ENCODE measurements at regions not wholly inside any gene's neighbourhood (a gene's known extent, or its start where the extent isn't known, plus 50 kb on each side); places are given as distances from the start of the nearest gene placed in this dataset.
A peak's percentile ranks its signal among the peaks of the same experiment; 100 is the strongest.
"Not testable (repeated sequence)": the region's sequence is repeated elsewhere in the genome, so short reads cannot be mapped to it uniquely, and the experiment has no call there.

DNA sequence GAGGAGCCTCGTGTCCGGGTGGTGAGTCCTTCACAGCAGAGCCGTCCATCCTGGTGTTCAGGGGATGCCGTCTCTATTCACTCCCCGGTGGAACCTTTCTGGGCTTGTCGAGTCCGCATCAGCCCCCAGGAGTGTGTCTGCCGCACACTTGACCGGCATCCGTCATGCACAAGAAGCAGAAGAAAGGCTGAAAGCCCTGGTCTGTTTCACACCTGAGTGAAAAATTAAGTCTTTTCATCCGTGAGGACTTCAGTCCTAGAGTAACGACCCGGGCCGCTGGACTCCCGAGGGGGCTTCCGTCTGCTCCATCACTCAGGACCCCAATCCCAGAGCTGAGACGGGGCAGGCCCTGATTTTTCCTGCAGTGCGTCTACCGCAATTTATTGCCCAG is 332.2 kb downstream of the ADGRD1 start:
- H3K4me3 ChIP-seq (ENCODE audit: low read depth, low read length); DNase-seq (ENCODE audit: low read depth); FAIRE-seq: not testable (repeated sequence)

DNA sequence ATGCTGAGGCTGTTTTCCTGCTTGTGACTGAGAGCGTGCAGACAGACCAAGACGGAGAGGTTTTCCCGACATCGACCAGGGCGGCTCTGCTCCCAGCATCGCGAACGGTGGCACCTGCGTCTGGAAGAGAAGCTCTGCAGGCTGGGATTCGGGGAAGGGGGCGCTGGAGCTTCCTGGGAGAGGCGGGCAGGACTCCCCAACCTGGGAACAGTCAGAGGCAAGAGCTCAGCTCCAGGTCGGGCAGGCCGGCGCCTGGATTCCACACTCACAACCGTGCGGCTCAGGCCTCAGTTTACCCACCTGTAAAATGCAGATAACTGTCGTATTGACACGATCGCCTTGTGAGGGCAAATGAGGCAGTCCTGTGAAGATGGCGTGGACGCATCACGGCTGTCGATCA is 332.6 kb downstream of the ADGRD1 start:
- not testable (repeated sequence) for DNase-seq (ENCODE audit: low read depth); H3K36me3 ChIP-seq (ENCODE audit: control insufficient read depth, insufficient read depth, low read length); H3K27me3 ChIP-seq (ENCODE audit: control insufficient read depth, insufficient read depth, low read length); H3K4me3 ChIP-seq (ENCODE audit: low read depth, low read length)
- FAIRE-seq, result peak; percentile 91

More for the DNA sequence above, 332.2 kb downstream of the ADGRD1 start:
- not testable (repeated sequence) for H3K27me3 ChIP-seq (ENCODE audit: control insufficient read depth, insufficient read depth, low read length); H3K36me3 ChIP-seq (ENCODE audit: control insufficient read depth, insufficient read depth, low read length)

- DNase-seq (ENCODE audit: low read depth), result no peak
- no peak overlapping the region for H3K4me3 ChIP-seq (ENCODE audit: low read depth, low read length)
- H3K36me3 ChIP-seq (ENCODE audit: control insufficient read depth, insufficient read depth, low read length), result no peaks in the 10 kb centered on the region
- no peaks in the 10 kb centered on the region for H3K27me3 ChIP-seq (ENCODE audit: control insufficient read depth, insufficient read depth, low read length)
- no peak for TF ChIP-seq CTCF (IDR thresholded peaks at IDR 0.05; ENCODE audit: insufficient read depth, low read length, severe bottlenecking)
- FAIRE-seq, result peak; percentile 70
Measured at GRCh38 chr12:131287015-131287937, 333.6 kb downstream of the ADGRD1 start.

GRCh38 chr12:131287938-131288764 is 334.4 kb downstream of the ADGRD1 start:
- peak; percentile 66 for FAIRE-seq
- DNase-seq (ENCODE audit: low read depth), result no peak
- H3K4me3 ChIP-seq (ENCODE audit: low read depth, low read length), result no peak overlapping the region
- no peaks in the 10 kb centered on the region for H3K36me3 ChIP-seq (ENCODE audit: control insufficient read depth, insufficient read depth, low read length)
- TF ChIP-seq CTCF (IDR thresholded peaks at IDR 0.05; ENCODE audit: insufficient read depth, low read length, severe bottlenecking), result no peak
- H3K27me3 ChIP-seq (ENCODE audit: control insufficient read depth, insufficient read depth, low read length), result no peaks in the 10 kb centered on the region

- H3K36me3 ChIP-seq (ENCODE audit: control insufficient read depth, insufficient read depth, low read length); H3K4me3 ChIP-seq (ENCODE audit: low read depth, low read length); DNase-seq (ENCODE audit: low read depth); FAIRE-seq; H3K27me3 ChIP-seq (ENCODE audit: control insufficient read depth, insufficient read depth, low read length): not testable (repeated sequence)
Measured at GRCh38 chr12:131288765-131289695, 335.3 kb downstream of the ADGRD1 start.

DNA sequence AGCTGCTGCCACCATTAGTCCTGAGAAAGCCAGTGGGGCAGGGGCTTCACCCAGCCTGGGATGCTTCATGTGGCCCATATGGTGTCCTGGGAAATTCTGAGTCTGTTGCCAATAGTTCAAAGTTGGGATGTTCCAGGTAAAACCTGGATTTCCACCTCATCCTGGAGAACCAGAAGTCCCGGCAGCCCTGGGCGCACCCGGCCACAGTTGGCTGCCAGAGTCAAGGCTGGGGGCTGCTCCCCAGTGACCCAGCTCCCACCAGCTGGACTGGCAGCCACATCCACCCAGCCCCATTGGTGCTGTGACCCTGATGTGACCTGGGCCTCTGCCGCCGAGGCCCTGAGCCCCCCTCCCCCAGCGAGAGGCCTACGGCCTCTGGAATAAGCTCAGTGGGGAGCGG is 336.1 kb downstream of the ADGRD1 start:
- not testable (repeated sequence) for H3K4me3 ChIP-seq (ENCODE audit: low read depth, low read length); FAIRE-seq; DNase-seq (ENCODE audit: low read depth); H3K36me3 ChIP-seq (ENCODE audit: control insufficient read depth, insufficient read depth, low read length); H3K27me3 ChIP-seq (ENCODE audit: control insufficient read depth, insufficient read depth, low read length)

DNA sequence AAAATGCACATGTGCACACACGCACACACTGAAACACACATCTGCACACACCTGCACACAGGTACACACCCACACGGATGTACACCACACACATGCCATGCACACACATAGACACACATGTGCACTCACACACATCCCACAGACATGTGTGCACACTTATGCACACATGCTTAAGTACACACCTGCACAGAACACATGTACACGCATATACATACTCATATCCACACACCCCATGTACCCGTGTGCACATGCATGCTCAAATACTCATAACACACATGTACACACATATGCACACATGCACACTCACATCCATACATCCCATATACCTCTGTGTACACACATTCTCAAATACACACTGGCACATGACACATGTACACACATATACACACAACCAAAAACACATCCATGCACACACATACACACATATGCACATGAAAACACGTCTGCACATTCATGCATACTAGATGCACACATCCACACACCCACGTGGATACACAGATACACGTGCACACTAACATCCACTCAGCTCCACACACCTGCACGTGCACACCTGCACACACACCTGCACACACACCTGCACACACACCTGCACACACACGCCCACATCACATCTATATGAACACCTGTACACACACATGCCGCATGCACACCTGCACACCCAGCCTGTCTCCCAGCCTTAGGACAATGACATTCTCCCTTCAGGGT is 336.7 kb downstream of the ADGRD1 start:
- H3K36me3 ChIP-seq (ENCODE audit: control insufficient read depth, insufficient read depth, low read length), result no peaks in the 10 kb centered on the region
- no peak for DNase-seq (ENCODE audit: low read depth)
- TF ChIP-seq CTCF (IDR thresholded peaks at IDR 0.05; ENCODE audit: insufficient read depth, low read length, severe bottlenecking), result no peak
- H3K4me3 ChIP-seq (ENCODE audit: low read depth, low read length), result no peak overlapping the region
- H3K27me3 ChIP-seq (ENCODE audit: control insufficient read depth, insufficient read depth, low read length), result no peaks in the 10 kb centered on the region
- FAIRE-seq, result peak; percentile 98

- FAIRE-seq, result peak; percentile 98
- not testable (repeated sequence) for DNase-seq (ENCODE audit: low read depth); H3K4me3 ChIP-seq (ENCODE audit: low read depth, low read length); H3K27me3 ChIP-seq (ENCODE audit: control insufficient read depth, insufficient read depth, low read length); H3K36me3 ChIP-seq (ENCODE audit: control insufficient read depth, insufficient read depth, low read length)
Measured at GRCh38 chr12:131293071-131294015, 339.6 kb downstream of the ADGRD1 start.

- FAIRE-seq; H3K36me3 ChIP-seq (ENCODE audit: control insufficient read depth, insufficient read depth, low read length): not testable (repeated sequence)
Measured at GRCh38 chr12:131294716-131295115, 341.0 kb downstream of the ADGRD1 start.

More at GRCh38 chr12:131294716-131295115, 341.0 kb downstream of the ADGRD1 start:
- not testable (repeated sequence) for DNase-seq (ENCODE audit: low read depth); H3K4me3 ChIP-seq (ENCODE audit: low read depth, low read length); H3K27me3 ChIP-seq (ENCODE audit: control insufficient read depth, insufficient read depth, low read length)
